ENCODE measurements at regions not wholly inside any gene's neighbourhood (a gene's known extent, or its start where the extent isn't known, plus 50 kb on each side); places are given as distances from the start of the nearest gene placed in this dataset. TPM values are rescaled to one million over a fixed set of nuclear protein-coding genes. Genes with fewer than 3 reads are reported as not detected.

Small RNA genes lying in the stretch of these regions (microRNA-seq; reads per million reads assigned to microRNA genes)
- not detected for gene RNU7-62P (ENCODE audit: insufficient read depth, insufficient read length)

Small RNA genes lying in the stretch of these regions (small RNA-seq; reads per million reads assigned to genes)
- gene RNU7-62P, result 0 to 1.2 (median 0) reads per million in 5 experiments
